Iris pigment epithelial cell (primary cell): ENCODE measurements at regions not wholly inside any gene's neighbourhood (a gene's known extent, or its start where the extent isn't known, plus 50 kb on each side); places are given as distances from the start of the nearest gene placed in this dataset.
"Not testable (repeated sequence)": the region's sequence is repeated elsewhere in the genome, so short reads cannot be mapped to it uniquely, and the experiment has no call there.

Experiments
- DNase-seq: peaks from one replicate; pipeline ENCODE4 v3.0.0-alpha.2; 2011; ENCODE audit warnings: low read depth

DNA sequence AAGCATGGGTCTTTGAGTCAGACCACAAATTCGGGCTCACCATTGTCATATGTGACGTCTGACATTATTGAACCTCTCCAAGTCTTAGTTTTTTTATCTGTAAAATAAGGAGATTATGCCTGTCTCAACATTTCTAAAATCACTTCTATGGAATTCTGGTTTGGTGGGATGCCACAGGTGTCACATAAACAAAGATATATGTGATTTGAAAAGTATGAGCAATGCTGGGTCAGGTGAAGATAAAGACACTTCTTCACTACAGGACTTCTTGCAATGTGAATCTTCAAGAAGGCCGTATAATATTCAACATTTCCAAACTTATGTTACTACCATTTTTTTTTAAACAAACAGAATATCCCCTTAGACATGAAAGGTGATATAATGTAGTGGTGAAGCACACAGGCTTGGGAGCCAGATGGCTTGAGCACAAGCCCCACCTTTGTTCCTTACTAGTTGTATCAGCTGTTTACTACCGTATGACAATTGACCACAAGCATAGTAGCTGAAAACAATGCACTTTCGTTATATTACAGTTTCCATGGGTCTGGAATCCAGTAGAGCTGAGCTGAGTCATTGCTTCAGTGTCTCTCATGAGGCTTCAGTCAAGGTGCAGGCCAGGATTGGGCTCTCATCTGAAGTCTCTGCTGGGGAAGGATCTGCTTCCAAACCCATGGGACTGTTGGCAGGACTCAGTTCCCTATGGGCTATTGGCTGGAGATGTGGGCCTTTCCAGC, 87.7 kb downstream of the UTP18 start:
- no peak for DNase-seq

DNA sequence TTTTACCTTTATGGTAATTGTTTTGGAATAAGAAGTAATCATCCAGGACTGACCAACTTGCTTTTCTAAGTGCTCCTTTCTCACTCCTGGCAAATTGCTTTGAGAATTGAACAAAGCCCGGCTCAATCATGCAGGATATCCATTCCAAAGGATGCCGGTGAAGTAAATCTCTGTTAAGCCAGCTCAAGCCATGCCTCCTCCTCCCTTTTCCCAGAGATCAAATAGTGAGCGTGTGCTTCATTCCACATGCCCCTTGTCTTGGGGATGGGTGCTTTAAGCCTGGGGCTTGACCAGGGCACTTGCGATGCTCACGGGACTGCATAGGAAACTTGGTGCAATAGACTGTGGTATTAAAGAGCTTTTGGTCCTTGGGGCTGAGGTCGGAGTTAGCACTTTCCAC, 90.7 kb downstream of the UTP18 start:
- no peak for DNase-seq

DNA sequence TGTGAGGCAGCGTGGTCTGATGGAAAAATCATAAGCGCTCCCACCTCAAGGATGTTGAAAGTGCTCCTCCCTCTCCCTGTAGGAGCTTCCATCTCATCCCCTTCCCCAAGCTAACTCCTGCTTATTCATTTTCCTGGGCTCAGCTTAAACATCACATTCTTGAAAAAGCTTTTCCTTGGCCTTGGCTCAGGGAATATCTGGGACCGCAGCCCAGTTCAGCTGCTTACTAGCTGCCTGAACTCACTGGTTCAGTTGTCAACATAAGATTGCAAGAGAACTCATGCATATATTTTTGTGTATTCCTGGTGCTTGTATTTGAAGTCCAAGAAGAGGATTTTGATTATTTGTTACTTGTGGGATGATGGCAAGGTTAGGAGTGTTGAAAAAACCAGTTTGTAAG, 91.5 kb downstream of the UTP18 start:
- peak; percentile 25 for DNase-seq

DNA sequence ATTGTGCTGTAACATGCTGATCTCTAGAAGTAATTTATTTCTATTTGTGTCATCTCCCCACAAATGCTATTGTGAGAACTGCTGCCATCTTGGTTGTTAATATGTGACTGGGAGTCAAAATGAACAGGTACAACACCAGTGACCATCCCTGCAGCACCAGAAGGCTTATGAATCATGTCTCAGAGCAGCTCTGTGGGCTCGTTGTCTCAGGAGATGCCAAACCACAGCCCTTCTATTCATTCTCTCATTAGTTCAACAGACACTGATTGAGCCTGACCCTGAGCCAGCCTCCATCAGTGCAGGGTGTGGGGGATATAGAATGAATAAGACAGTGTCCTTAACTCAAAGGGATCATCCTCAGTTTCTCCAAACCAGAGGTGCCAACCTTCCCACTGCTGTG, 92.5 kb downstream of the UTP18 start:
- no peak for DNase-seq

DNA sequence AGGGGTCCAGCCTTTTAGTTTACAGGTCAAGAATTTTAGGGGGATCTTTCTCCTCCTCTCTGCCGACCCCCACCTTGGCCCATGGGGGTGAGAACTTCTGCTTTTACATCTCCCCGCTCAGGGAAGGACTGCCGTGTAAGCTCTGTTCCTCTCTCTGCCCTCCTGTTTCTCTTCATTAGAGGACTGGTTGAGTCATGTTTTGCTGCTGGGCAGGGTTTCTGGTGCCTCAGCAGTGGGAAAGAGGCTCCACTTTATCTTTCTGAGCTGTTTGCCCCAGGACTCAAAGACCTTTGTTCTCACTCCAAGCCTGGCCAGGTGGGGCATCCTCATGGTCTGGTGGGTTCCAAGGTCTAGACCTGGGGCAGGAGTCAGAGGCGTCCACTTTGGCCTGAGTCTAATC, 93.0 kb downstream of the UTP18 start:
- DNase-seq: no peak

DNA sequence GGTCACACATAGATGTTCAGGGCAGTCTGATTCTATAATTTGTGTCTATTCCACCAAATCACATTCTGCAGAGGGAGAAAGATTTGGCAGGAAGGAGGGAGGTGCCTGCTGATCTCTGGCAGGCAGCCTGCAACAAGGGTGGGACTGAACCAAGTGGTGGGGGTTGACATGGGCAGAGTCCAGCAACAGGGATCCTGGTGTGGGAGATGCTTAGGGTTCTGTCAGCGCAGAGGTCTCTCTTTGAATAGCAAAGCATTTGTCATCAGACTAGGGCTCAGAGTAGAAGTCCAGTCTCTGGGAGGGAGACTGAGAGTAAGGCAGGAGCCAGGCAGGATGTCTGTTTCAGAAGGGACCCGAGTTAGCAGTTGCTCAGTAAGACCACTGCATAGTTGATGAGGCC, 94.6 kb downstream of the UTP18 start:
- no peak for DNase-seq

DNA sequence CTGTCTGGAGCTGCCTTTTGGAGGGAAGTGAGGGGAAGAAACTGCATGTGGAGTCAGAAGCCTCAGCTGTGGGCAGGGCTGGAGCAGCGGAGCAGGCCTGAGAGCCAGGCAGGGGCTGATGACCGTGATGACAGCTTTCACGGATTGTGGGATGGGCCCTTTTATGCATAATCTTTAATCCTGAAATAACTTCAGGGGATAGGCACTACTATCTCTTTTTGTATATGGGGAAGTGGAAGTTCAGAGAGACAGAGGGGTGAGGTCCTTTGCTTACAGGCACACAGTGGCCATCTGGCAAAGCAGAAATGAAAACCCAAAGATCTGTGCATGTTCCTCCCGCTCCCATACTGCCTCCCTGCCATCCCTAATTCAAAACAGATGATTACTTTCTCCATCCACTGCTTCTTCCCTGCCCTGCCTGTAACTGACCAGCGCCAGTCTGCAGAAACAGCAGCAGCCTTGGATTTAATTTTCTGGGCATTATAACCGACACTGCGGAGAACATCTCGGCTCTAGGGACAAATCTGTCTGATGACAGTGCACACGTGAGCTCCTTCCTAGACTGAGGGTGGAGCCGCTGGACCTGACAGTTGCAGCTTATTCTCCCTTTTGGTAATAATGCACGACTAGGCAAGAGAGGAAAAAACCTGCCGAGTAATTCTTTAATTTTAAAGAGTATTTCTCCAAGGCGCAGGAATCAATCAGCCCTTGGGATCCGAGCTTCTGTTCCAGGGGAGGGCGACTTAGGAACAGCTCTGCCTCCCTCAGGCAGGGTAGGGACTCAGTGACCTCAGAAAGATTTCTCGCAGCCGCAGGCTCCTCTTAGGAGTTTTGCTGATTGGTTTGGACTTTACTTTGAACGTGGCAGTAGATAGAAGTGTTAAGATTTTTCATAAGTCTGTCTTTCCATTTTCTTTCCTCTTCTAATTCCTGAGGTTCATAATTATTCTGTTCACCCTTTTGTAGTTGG, 95.4 kb downstream of the UTP18 start:
- no peak for DNase-seq

DNA sequence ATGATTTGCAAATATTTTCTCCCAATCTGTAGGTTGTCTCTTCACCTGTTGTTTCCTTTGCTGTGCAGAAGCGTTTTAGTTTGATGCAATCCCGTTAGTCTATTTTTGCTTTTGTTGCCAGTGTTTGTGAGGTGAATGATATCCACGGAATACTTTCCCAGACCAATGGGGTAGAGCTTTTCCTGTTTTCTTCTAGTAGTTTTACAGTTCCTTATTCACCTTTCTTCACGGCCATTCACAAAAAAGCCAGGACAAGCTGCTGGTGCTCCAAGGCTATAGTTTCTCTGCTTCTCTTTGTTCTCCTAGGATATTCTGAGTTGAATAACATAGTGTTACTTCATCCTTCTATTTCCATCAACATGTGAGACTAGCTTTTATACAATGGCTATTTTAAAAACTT, 98.7 kb downstream of the UTP18 start:
- no peak for DNase-seq

DNA sequence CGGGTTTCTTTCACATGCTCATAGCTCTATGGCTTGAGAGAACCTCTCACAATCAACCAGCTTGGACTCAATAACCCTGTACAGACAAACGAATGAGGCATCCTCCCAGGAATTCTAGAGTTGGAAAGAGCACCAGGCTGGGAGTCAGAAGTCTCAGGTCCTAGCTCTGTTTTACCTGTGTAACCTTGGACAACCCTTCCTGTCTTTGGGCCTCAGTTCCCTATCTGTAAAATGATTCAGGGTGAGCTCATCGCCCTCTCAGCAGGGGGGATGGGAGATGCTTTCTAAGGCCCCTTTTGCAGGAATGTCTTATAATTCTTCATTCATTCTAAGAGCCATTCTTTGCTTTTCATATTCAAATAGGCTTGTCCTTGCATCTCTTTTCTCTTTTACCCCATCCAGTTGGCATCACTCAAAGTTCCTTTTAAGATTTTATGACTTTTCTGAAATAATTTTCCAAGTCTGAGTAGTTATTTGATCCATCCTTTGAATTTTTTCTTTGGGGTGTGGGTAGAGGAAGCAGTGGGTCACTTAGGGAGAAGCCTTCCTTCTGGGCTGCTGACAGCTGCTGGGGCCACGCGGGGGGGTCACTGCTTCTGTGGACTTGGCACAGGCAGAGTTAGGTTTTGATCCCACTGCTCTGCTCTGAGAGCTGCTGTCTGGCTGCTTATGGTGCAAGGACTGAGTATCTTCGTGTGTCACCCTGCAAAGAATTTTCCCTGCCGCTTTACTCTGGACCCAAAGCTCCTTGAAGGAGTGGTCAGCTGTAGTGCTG, 102.7 kb downstream of the UTP18 start:
- no peak for DNase-seq

DNA sequence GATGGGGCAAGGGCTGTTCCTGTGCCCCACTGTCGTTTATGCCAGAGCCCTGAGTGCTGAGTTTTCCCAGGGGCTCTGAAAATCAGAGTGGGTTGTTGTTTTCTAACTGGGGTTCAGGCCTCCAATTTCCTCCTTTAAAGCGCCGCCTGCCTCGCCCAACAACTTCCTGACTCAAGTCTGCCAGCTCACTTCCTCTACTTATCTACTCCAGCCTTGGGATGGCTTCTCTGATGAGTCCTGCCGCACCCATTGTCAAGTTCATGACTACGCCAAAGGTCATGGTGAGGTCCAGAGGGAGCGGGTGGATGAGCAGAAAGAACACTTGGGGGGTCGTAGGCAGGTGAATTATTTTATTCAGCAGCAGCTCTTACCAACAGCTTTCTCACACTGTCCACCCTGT, 104.7 kb downstream of the UTP18 start:
- no peak for DNase-seq

DNA sequence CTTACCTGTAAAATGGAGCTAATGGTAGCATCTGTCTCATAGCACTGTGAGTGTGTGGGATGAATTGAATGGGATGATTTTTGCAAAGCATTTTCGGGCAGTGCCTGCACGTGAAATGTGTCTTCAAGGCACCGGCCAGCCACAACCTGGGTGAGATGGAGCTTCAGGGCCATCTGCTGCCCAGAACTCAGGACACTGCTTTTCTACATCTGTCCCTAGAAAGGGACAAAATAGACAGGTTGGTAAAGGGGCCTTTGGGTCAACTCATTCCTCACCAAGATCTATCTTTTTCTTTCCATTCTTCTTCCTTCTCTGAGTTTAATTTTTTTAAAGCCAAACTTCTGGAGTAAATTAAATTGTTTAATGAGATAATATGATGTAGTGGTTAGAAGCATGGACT, 106.5 kb downstream of the UTP18 start:
- DNase-seq: no peak

DNA sequence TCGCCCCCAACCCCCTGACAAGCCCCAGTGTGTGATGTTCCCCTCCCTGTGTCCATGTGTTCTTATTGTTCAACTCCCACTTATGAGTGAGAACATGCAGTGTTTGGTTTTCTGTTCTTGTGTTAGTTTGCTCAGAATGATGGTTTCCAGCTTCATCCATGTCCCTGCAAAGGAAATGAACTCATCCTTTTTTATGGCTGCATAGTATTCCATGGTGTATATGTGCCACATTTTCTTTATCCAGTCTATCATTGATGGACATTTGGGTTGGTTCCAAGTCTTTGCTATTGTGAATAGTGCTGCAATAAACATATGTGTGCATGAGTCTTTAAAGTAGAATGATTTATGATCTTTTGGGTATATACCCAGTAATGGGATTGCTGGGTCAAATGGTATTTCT, 107.5 kb downstream of the UTP18 start:
- not testable (repeated sequence) for DNase-seq

DNA sequence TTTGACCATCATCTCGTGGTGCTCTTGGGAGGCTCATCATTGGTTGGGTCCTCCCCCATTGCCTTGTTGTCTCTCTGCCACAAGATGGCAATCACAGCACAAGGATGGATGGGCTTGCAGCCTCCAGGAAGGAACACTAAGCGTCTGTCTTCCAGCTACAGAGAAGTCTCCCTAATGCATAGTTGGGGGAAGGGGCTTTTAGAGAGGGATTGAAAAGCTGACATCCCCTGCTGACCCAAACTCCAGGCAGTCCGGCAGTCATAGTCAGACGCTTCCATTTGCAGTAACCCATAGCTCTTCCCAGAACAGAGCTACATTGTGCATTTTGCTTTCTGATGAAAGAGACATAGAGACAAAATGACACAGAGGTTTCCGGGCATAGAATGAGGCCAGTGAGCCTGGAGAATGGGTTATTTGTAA, 111.4 kb downstream of the UTP18 start:
- DNase-seq: peak; percentile 64

DNA sequence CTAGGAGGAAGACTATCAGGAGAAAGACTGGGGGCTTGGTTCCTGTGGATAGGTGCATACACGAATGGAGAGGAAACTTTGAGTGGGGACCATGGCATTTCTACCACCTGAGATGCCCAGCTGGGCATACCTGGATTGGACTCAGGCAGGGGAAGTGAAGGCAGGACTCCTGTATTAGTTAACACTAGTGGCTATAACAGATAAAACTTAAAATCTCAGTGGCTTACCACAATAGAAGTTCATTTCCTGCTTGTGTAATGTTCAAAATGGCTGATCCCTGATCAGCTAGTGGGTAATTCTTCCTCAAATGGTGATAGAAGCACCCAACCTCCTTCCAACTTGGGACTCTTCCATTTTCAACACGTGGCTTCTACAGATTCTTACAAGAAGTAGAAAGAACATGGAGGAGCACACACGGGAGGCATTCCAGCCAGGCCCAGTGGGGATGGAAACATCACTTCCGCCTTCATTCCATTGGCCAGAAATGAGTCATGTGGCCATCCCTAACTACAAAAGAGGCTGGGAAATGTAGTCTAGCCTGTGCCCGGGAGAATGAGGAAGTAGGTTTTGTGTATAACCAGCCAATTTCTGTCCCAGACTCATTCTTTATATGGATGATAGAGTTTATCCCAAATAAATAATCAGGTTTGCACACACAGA, 112.1 kb downstream of the UTP18 start:
- peak; percentile 62 for DNase-seq

DNA sequence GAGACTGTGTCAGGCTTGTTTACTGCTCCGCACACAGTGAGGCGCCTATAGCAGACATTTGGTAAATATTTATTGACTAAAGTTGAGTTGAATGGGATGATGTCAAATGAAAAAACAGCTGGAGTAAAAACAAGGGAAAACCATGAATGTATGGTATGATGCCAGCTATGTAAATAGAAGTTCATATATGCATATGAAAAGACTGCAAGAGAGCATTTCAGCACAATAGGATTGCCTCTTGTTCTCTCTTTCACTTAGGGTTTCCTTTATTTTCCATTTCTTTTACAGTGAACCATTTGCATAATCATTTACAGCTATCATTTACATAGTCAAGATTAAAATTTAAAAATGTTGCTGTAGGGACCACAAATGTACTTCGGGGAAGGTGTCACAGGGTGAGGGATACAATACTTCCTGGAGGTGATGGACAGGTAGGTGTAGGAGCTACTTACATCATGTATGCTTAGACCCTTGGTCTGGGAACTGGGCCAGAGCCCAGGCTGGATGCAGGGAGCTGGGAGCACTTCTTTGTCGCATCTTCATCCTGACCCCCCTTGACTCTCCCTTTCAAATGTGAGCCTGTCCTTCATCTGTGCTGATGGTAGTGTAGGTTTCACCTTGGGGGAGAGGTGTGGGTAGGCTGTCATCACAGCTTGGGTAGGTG, 113.3 kb downstream of the UTP18 start:
- DNase-seq: no peak

DNA sequence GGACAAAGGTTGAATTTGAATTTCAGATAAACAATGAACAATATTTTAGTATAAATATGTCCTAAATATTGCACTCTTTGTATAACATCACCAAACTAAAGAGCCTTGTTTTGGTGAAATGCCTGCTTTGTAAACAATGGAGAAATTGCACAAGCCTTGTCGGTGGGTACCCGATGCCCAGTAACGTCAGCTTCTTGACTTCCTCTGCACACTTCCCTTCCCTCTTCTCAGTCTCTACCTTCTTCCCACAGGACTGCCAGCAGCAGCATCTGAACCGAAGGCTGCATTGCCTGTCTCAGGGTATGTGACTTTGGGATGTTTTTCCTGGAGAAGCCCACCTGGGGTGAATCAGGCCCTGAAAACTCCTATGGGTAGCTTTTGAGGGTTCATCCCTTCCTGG, 113.9 kb downstream of the UTP18 start:
- no peak for DNase-seq

DNA sequence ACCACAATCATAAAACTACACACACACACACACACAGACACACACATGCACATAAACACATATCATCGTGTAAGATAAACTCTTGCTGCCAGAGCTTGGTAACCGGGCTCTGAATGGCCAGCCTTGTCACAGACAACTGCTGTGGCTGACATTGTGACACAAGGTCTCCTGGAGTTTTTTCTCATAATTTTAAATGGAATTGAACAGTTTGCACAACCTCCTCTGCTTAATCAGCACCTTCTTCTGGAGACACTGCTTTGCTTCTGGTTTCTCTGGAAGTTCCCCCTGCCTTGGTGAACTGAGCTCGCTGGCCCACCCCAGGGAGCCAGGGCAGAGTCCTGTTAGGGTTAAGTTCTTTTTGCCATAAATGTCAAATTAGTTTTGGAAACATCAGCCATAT, 115.4 kb downstream of the UTP18 start:
- no peak for DNase-seq

DNA sequence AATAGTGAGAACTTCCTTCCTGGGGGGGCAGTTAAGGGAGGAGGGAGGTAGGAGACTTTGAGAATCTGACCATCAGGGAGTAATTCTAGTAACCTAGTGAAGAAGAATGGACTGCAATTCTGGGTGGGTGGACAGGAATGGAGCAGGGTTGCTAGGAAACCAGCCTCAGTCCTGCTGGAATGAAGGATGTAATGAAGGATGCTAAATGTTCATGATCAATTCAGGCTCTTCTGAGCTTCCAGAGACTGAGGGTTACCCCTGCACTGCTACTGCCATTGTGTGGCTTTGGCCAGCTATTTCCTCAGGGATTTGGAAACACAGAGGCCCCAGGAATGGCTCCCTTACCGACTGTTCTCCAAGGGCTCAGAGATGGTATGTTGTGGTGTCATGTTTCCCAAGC, 116.4 kb downstream of the UTP18 start:
- DNase-seq: no peak

DNA sequence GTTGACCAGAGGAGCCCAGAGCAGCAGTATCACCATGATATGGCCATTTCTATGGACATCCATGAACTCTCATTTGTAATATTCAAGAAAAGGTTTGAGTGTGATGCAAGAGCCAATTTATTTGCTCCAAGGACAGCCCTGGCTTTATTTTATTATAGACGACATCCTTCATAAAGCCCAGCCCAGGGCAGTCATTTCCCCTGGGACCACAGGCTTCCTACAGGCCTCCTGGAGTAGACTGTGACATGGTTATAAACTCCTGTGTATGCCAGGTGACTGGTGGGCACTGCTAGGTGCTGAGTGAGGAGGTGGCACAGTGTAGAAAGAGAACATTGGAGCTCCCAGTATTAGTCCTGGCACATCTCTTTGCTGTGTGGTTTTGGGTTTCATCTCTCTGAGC, 120.9 kb downstream of the UTP18 start:
- no peak for DNase-seq

DNA sequence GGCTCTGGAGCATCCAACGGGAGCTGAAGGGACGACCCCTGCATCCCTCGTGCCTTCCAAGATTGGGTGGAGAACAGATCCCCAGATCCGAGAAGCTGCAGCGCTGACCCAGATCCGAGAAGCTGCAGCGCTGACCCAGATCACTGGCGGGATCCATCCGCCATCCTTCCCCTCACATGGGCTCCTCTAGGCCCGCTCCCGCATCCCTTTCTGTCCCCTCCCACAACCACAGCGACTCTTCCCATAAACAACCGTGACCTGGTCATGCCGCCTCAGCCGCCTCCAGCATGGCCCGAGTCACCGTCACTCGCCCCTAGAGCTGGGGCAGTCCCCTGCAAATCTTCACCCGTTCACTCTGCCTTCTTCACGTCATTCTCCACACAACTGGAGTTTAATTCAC, 124.9 kb downstream of the UTP18 start:
- no peak for DNase-seq

DNA sequence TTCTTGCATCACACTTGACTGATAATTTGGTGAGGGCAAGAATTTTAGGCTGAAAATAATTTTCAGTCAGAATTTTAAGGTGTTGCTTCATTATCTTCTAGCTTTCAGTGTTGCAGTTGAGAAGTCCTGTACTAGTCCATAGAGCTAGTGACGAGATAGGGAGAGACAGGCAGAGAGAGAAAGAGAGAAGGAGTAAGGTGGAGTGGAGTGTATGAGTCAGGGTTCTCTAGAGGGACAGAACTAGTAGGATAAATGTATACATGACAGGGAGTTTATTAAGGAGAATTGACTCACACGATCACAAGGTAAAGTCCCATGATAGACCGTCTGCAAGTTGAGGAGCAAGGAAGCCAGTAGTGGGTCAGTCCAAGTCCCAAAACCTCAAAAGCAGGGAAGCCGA, 127.2 kb downstream of the UTP18 start:
- no peak for DNase-seq

DNA sequence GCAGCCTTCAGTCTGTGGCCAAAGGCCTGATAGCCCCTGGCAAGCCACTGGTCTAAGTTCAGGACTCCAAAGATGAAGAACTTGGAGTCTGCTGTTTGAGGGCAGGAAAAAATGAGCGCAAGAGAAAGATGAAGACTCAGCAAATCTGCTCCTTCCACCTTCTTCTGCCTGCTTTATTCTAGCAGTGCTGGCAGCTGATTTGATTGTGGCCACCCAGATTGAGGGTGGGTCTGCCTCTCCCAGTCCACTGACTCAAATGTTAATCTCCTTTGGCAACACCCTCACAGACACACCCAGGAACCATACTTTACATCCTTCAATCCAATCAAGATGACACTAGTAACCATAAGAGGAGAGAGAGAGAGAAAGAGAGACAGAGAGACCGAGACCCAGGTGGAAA, 127.6 kb downstream of the UTP18 start:
- no peak for DNase-seq
